SHP77 treated with DMSO at 0.1 percent for 48 hours (cell line): ENCODE measurements at regions not wholly inside any gene's neighbourhood (a gene's known extent, or its start where the extent isn't known, plus 50 kb on each side); places are given as distances from the start of the nearest gene placed in this dataset.

ENCODE experiments used
- DNase-seq: peaks from one replicate; lab custom pipeline; 2025; lab: John Stamatoyannopoulos, UW

- no peak for DNase-seq
Observed at GRCh38 chr5:54742417-54742891, 224.9 kb downstream of the SNX18 start.

- DNase-seq = no peak
Observed at GRCh38 chr5:54741711-54742110, 224.2 kb downstream of the SNX18 start.

GRCh38 chr5:54740141-54740540 lies 222.6 kb downstream of the SNX18 start:
- DNase-seq = no peak

GRCh38 chr5:54739371-54739770 lies 221.8 kb downstream of the SNX18 start:
- no peak for DNase-seq

- DNase-seq = no peak
Observed at GRCh38 chr5:54738973-54739367, 221.4 kb downstream of the SNX18 start.

GRCh38 chr5:54738118-54738972 lies 220.8 kb downstream of the SNX18 start:
- DNase-seq = no peak

- no peak for DNase-seq
Observed at GRCh38 chr5:54736003-54736797, 218.6 kb downstream of the SNX18 start.

- DNase-seq = no peak
Observed at GRCh38 chr5:54733101-54733500, 215.5 kb downstream of the SNX18 start.

GRCh38 chr5:54732108-54732507 lies 214.5 kb downstream of the SNX18 start:
- DNase-seq = no peak

- DNase-seq = no peak
Observed at GRCh38 chr5:54728588-54728915, 211.0 kb downstream of the SNX18 start.

GRCh38 chr5:54727874-54728587 lies 210.5 kb downstream of the SNX18 start:
- no peak for DNase-seq

- no peak for DNase-seq
Observed at GRCh38 chr5:54725391-54726280, 208.1 kb downstream of the SNX18 start.

GRCh38 chr5:54722846-54723433 lies 205.4 kb downstream of the SNX18 start:
- DNase-seq = no peak

GRCh38 chr5:54721951-54722654 lies 204.5 kb downstream of the SNX18 start:
- DNase-seq = no peak

GRCh38 chr5:54721116-54721515 lies 203.6 kb downstream of the SNX18 start:
- no peak for DNase-seq

- no peak for DNase-seq
Observed at GRCh38 chr5:54720341-54720740, 202.8 kb downstream of the SNX18 start.

GRCh38 chr5:54719384-54720283 lies 202.1 kb downstream of the SNX18 start:
- no peak for DNase-seq

GRCh38 chr5:54718656-54719055 lies 201.1 kb downstream of the SNX18 start:
- DNase-seq = no peak

- no peak for DNase-seq
Observed at GRCh38 chr5:54717870-54718269, 200.3 kb downstream of the SNX18 start.
